ENCODE measurements at regions not wholly inside any gene's neighbourhood (a gene's known extent, or its start where the extent isn't known, plus 50 kb on each side); places are given as distances from the start of the nearest gene placed in this dataset.

GRCh38 chr9:90060256-90060655 is 455.4 kb downstream of the GADD45G start:
- no peaks in the 10 kb centered on the region for H3K27me3 ChIP-seq (ENCODE audit: control insufficient read depth, insufficient read depth, low read length)
- no peaks in the 10 kb centered on the region for H3K4me1 ChIP-seq (ENCODE audit: control insufficient read depth, insufficient read depth, low read length)
- no peaks in the 10 kb centered on the region for H3K36me3 ChIP-seq (ENCODE audit: control insufficient read depth, insufficient read depth, low read length)
- no peak overlapping the region for H3K27ac ChIP-seq (ENCODE audit: low read depth, low read length)
- H3K4me3 ChIP-seq (ENCODE audit: low read length): no peak overlapping the region
- no peak overlapping the region for H3K9ac ChIP-seq (ENCODE audit: low read length)

GRCh38 chr9:90061187-90061586 is 456.4 kb downstream of the GADD45G start:
- Histone ChIP-seq H3K4me1 (ENCODE audit: control insufficient read depth, insufficient read depth, low read length) (no peaks in the 10 kb centered on the region), H3K27ac (ENCODE audit: low read depth, low read length) (no peak overlapping the region)

GRCh38 chr9:90062982-90063381 is 458.2 kb downstream of the GADD45G start:
- Histone ChIP-seq H3K4me1 (ENCODE audit: control insufficient read depth, insufficient read depth, low read length) (no peaks in the 10 kb centered on the region), H3K9ac (ENCODE audit: low read length) (no peak overlapping the region), H3K36me3 (ENCODE audit: control insufficient read depth, insufficient read depth, low read length) (no peaks in the 10 kb centered on the region), H3K4me3 (ENCODE audit: low read length) (no peak overlapping the region), H3K27me3 (ENCODE audit: control insufficient read depth, insufficient read depth, low read length) (no peaks in the 10 kb centered on the region), H3K27ac (ENCODE audit: low read depth, low read length) (no peak overlapping the region)

More at GRCh38 chr9:90061187-90061586, 456.4 kb downstream of the GADD45G start:
- Histone ChIP-seq H3K27me3 (ENCODE audit: control insufficient read depth, insufficient read depth, low read length) (no peaks in the 10 kb centered on the region), H3K4me3 (ENCODE audit: low read length) (no peak overlapping the region), H3K9ac (ENCODE audit: low read length) (no peak overlapping the region), H3K36me3 (ENCODE audit: control insufficient read depth, insufficient read depth, low read length) (no peaks in the 10 kb centered on the region)

DNA sequence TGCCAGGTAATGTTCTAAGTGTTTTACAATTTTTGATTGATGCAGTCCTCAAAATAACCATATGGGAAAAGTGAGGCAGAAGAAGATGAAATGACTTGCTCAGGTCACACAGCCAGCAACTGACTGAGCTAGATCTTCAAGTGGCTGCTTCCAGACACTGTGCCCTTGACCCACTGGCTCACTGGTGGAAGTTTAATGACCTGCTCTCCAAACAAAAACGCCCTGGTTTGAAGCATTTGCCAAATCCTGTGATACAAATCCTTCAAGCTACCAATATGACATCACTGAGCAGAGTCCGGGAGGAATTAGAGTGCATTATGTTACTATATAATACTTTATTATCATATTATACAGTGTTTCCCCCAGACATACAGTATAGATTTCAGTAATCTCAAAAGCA is 459.4 kb downstream of the GADD45G start:
- Histone ChIP-seq H3K27me3 (ENCODE audit: control insufficient read depth, insufficient read depth, low read length) (no peaks in the 10 kb centered on the region), H3K4me1 (ENCODE audit: control insufficient read depth, insufficient read depth, low read length) (no peaks in the 10 kb centered on the region), H3K36me3 (ENCODE audit: control insufficient read depth, insufficient read depth, low read length) (no peaks in the 10 kb centered on the region), H3K9ac (ENCODE audit: low read length) (no peak overlapping the region), H3K4me3 (ENCODE audit: low read length) (no peak overlapping the region), H3K27ac (ENCODE audit: low read depth, low read length) (no peak overlapping the region)

- H3K36me3 ChIP-seq (ENCODE audit: control insufficient read depth, insufficient read depth, low read length): no peaks in the 10 kb centered on the region
- no peaks in the 10 kb centered on the region for H3K27me3 ChIP-seq (ENCODE audit: control insufficient read depth, insufficient read depth, low read length)
- no peak overlapping the region for H3K27ac ChIP-seq (ENCODE audit: low read depth, low read length)
- no peak overlapping the region for H3K4me3 ChIP-seq (ENCODE audit: low read length)
- H3K4me1 ChIP-seq (ENCODE audit: control insufficient read depth, insufficient read depth, low read length): no peaks in the 10 kb centered on the region
- H3K9ac ChIP-seq (ENCODE audit: low read length): no peak overlapping the region
These were observed 460.2 kb downstream of the GADD45G start for GRCh38 chr9:90064971-90065370.

GRCh38 chr9:90065851-90066250 is 461.0 kb downstream of the GADD45G start:
- Histone ChIP-seq H3K9ac (ENCODE audit: low read length) (no peak overlapping the region), H3K4me1 (ENCODE audit: control insufficient read depth, insufficient read depth, low read length) (no peaks in the 10 kb centered on the region), H3K4me3 (ENCODE audit: low read length) (no peak overlapping the region), H3K27ac (ENCODE audit: low read depth, low read length) (no peak overlapping the region), H3K27me3 (ENCODE audit: control insufficient read depth, insufficient read depth, low read length) (no peaks in the 10 kb centered on the region), H3K36me3 (ENCODE audit: control insufficient read depth, insufficient read depth, low read length) (no peaks in the 10 kb centered on the region)

DNA sequence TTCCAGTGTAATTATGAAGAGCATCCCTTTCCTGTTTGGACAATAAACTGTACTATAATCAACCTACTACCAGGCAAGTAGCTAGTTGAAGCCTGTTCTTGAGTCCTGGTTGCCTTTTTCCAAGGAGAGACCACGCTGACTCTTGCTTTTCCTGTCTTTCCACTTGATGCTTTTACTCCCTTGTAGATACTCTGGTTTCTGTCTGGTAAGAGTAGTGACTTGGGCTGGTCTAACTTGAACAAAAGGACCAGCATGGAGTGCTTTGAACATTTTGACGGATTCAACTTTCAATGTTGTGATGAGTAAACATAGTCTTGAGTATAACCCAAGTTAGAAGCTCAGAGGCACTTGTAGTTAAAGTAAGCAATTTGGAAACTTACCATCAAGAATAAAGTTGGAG is 464.3 kb downstream of the GADD45G start:
- Histone ChIP-seq H3K36me3 (ENCODE audit: control insufficient read depth, insufficient read depth, low read length) (no peaks in the 10 kb centered on the region), H3K27ac (ENCODE audit: low read depth, low read length) (no peak overlapping the region), H3K4me1 (ENCODE audit: control insufficient read depth, insufficient read depth, low read length) (no peaks in the 10 kb centered on the region), H3K9ac (ENCODE audit: low read length) (no peak overlapping the region), H3K4me3 (ENCODE audit: low read length) (no peak overlapping the region), H3K27me3 (ENCODE audit: control insufficient read depth, insufficient read depth, low read length) (no peaks in the 10 kb centered on the region)

- no peak overlapping the region for H3K9ac ChIP-seq (ENCODE audit: low read length)
These were observed 465.2 kb downstream of the GADD45G start for GRCh38 chr9:90070056-90070455.

DNA sequence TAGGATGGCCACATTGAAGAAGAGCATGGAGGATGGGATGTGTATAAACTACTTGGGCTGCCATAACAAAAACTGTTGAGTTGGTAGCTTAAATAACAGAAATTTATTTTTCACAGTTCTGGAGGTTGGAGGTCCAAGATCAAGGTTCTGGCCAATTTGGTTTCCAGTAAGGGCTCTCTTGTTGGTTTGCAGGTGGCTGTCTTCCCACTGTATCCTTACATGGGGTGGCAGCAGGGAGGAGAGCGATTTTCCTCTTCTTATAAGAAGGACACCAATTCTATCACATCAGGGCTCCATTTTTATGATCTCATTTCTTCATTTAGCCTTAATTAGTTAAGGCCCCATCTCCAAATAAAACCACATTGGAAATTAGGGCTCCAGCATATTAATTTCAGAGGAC is 465.7 kb downstream of the GADD45G start:
- no peak overlapping the region for H3K9ac ChIP-seq (ENCODE audit: low read length)
- no peak overlapping the region for H3K4me3 ChIP-seq (ENCODE audit: low read length)
- H3K4me1 ChIP-seq (ENCODE audit: control insufficient read depth, insufficient read depth, low read length): no peaks in the 10 kb centered on the region
- H3K27ac ChIP-seq (ENCODE audit: low read depth, low read length): no peak overlapping the region
- H3K36me3 ChIP-seq (ENCODE audit: control insufficient read depth, insufficient read depth, low read length): no peaks in the 10 kb centered on the region
- H3K27me3 ChIP-seq (ENCODE audit: control insufficient read depth, insufficient read depth, low read length): no peaks in the 10 kb centered on the region

More at GRCh38 chr9:90070056-90070455, 465.2 kb downstream of the GADD45G start:
- no peak overlapping the region for H3K27ac ChIP-seq (ENCODE audit: low read depth, low read length)
- no peaks in the 10 kb centered on the region for H3K27me3 ChIP-seq (ENCODE audit: control insufficient read depth, insufficient read depth, low read length)
- no peaks in the 10 kb centered on the region for H3K36me3 ChIP-seq (ENCODE audit: control insufficient read depth, insufficient read depth, low read length)
- H3K4me1 ChIP-seq (ENCODE audit: control insufficient read depth, insufficient read depth, low read length): no peaks in the 10 kb centered on the region
- no peak overlapping the region for H3K4me3 ChIP-seq (ENCODE audit: low read length)

DNA sequence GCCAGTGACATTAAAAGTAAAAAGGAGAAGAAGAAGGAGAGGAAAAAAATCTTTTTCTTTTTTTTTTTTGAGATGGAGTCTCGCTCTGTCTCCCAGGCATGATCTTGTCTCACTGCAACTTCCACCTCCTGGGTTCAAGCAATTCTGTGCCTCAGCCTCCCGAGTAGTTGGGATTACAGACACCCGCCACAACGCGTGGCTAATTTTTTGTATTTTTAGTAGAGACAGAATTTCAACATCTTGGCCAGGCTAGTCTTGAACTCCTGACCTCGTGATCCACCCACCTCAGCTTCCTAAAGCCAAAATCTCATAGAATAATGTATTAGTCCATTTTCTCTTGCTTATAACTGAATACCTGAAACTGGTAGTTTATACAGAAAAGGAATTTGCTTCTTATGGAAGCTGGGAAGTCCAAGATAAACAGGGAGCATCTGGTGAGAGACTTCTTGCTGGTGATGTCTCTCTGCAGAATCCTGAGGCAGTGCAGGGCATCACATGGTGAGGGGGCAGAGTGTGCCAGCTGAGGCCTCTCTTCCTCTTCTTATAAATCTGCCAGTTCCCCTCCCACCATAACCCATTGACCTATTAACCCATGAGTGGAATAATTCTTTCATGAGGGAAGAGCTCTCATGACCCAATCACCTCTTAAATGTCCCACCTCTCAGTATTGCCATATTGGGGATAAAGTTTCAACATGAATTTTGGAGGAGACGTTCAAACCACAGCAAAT is 466.3 kb downstream of the GADD45G start:
- Histone ChIP-seq H3K4me1 (ENCODE audit: control insufficient read depth, insufficient read depth, low read length) (no peaks in the 10 kb centered on the region), H3K9ac (ENCODE audit: low read length) (no peak overlapping the region), H3K36me3 (ENCODE audit: control insufficient read depth, insufficient read depth, low read length) (no peaks in the 10 kb centered on the region), H3K27ac (ENCODE audit: low read depth, low read length) (no peak overlapping the region), H3K4me3 (ENCODE audit: low read length) (no peak overlapping the region), H3K27me3 (ENCODE audit: control insufficient read depth, insufficient read depth, low read length) (no peaks in the 10 kb centered on the region)

DNA sequence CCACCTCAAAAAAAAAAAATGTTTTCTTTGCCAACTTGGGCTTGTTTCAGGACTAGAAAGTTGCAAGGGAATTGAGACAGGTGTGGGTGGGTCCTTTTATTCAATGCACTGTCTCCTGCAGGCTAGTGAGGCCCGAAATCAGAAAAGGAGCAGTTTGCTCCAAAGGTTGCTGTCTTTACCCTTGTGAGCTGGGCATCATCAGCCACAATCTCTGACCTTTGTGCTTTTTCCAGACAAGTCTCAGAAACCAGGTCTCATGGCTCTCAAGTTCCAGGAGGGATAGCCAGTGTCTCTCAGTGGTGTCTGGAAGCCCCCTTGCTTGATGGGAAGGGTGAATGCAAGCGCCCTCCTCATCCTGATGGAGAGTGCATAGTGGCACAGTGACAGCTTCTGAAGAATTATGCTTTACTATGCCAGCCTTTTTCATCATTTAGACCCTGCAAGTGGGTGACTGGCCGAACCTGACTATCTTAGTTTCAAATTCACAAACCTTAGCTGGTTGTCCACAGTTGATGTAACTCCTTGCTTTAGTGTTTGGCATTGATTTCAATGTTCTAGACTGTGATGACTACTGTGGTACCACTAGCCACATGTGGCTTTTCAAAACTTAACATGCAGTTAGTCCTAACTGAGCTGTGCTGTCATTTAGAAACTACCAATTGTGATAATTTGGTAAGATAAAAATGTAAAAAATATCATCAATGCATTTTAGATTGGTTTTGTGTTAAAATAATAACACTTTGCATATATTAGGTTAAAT is 468.6 kb downstream of the GADD45G start:
- H3K27me3 ChIP-seq (ENCODE audit: control insufficient read depth, insufficient read depth, low read length): no peaks in the 10 kb centered on the region
- H3K9ac ChIP-seq (ENCODE audit: low read length): no peak overlapping the region
- no peak overlapping the region for H3K4me3 ChIP-seq (ENCODE audit: low read length)
- no peaks in the 10 kb centered on the region for H3K4me1 ChIP-seq (ENCODE audit: control insufficient read depth, insufficient read depth, low read length)
- H3K36me3 ChIP-seq (ENCODE audit: control insufficient read depth, insufficient read depth, low read length): no peaks in the 10 kb centered on the region
- no peak overlapping the region for H3K27ac ChIP-seq (ENCODE audit: low read depth, low read length)

DNA sequence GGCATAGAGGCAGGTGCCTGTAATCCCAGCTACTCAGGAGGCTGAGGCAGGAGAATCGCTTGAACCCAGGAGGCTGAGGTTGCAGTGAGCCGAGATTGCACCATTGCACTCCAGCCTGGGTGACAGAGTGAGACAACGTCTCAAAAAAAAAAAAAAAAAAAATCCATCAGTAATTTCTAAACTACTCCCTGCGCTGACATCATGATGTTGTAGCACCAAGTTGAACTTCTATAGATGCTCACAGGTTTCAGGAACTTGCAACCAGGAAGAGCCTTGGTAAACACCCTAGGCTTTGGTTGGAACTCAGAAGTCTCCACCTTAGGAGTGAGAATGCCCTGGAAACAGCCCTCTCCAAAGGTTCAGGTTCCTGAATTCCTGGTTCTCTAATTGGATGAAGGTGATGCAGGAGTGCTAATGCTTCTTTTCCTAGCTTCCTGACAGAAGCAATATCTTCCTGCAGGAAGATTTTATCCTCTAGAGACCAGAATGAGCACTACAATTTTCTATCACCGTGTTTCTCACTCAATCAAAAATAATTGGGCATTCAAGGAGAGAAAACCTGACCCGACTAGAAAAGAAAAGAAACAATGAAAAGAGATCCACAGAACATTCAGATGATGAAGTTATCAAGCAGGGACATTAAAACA is 469.6 kb downstream of the GADD45G start:
- H3K27me3 ChIP-seq (ENCODE audit: control insufficient read depth, insufficient read depth, low read length): no peaks in the 10 kb centered on the region
- no peak overlapping the region for H3K4me3 ChIP-seq (ENCODE audit: low read length)
- H3K36me3 ChIP-seq (ENCODE audit: control insufficient read depth, insufficient read depth, low read length): no peaks in the 10 kb centered on the region
- no peak overlapping the region for H3K27ac ChIP-seq (ENCODE audit: low read depth, low read length)
- H3K9ac ChIP-seq (ENCODE audit: low read length): no peak overlapping the region
- H3K4me1 ChIP-seq (ENCODE audit: control insufficient read depth, insufficient read depth, low read length): no peaks in the 10 kb centered on the region
